ENCODE measurements at regions not wholly inside any gene's neighbourhood (a gene's known extent, or its start where the extent isn't known, plus 50 kb on each side); places are given as distances from the start of the nearest gene placed in this dataset.

DNA sequence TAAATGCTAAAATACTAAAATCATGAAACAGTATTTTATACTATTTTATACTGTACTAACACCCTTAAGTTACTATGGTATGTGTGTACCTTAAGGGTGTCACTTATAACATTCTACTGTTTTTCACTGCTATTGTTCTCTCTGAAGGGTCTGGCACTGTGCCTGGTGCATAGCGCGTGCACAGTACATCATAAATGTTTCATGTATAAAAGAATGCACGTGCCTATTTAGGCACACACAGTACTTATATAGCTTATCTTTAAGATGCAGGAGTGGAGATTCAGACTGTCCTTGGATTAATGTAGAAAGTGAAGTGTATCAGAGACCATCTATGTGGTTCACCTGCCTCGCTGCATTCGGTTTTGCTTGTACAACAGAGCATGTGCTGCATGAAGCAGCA lies 64.0 kb upstream of the SGK1 start:
- no peak for DNase-seq (ENCODE audit: low read depth, low spot score)

DNA sequence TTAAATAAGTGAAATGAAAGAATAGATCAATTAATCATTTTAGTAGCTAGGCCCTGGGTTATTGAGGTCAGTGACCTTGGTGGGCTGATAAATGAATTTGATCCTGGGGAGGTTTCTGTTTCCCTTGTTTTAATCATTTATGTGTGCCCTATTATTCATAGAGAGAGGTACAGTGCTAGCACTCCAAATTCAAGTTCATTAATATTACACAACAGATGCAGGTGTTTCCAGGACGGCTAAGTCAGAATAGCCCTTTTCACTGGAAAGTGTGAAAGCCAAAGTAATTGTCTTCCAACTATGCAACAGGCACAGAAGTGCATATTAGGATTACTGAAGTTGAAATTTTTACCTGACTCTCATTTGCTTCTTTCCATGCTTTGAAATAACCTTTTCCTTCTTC lies 61.7 kb upstream of the SGK1 start:
- no peak for DNase-seq (ENCODE audit: low read depth, low spot score)

More for the DNA sequence above, 64.0 kb upstream of the SGK1 start:
- no peak overlapping the region for H3K4me3 ChIP-seq (ENCODE audit: low read length)

DNA sequence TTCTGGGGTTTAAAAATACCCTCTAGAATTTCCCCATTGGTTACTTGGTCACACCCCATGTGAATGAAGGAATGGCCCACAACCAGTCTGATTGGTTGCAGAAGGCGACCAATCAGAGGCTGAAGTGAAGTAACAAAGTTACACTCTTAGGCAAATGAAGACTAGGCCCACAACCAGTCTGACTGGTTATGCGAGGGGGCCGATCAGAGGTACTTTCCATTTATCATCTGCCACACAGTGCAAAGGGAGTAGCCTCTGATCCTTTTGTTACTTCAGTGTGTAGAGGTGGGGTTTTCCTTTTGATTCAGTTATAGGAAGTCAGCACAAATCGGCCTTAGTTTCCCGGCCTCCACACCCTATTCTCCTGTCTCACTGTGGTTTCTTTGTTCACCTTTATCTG lies 61.2 kb upstream of the SGK1 start:
- no peak overlapping the region for H3K4me3 ChIP-seq (ENCODE audit: low read length)
- DNase-seq (ENCODE audit: low read depth, low spot score), result no peak

More for the DNA sequence above, 61.7 kb upstream of the SGK1 start:
- no peak overlapping the region for H3K4me3 ChIP-seq (ENCODE audit: low read length)

DNA sequence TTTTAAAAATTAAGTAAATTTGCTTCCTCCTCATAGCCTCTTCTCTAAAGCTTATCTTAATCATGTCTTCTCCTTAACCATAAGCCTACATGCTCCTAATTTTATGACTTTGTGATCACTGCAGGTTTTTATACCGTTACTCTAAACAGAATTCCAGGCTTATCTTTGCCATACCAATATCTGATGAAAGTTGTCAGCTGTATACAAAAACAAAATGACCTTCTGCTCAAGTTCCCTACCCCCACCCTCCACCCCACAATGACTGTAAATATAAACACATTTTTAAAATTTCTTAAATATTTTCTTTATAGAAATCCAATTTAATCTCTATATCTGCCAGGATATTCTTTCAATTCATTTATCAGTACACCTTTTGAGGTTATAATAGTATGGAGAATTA lies 60.5 kb upstream of the SGK1 start:
- DNase-seq (ENCODE audit: low read depth, low spot score), result no peak
- no peak overlapping the region for H3K4me3 ChIP-seq (ENCODE audit: low read length)

DNA sequence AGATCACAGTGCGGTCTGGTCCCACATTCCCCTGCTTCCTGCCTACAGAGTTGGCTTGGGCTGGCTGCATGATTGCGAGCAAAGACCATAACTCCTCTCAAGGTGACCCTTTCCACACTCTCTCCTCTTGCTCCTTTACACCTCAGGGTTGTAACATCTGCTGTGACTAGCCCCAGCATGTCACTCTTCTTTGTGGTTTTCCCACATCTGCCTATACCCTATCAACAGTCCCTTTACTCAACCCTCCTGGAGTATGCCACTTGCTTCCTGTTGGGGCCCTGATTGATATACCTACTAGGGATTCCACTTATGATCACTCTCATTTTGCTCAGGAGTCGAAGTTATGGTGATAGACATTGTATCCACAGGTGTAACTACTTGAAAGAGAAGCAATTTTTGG lies 58.9 kb upstream of the SGK1 start:
- peak; percentile 22 for DNase-seq (ENCODE audit: low read depth, low spot score)
- H3K4me3 ChIP-seq (ENCODE audit: low read length), result no peak overlapping the region

DNA sequence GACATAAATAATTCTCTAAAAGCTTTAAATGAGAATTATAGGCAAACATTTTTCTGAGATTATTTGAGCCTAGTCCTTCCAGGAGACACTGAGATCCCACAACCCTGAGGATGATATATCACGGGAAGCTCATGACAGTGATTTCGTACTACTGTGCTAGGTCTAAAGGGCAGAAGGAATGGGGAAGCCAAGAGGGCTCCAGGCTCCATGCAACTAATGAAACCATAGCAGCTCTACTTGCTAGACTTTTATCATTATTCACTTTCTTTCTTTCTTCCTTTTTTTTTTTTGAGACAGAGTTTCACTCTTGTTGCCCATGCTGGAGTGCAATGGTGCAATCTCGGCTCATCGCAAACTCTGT lies 57.3 kb upstream of the SGK1 start:
- no peak for DNase-seq (ENCODE audit: low read depth, low spot score)
- no peak overlapping the region for H3K4me3 ChIP-seq (ENCODE audit: low read length)

DNA sequence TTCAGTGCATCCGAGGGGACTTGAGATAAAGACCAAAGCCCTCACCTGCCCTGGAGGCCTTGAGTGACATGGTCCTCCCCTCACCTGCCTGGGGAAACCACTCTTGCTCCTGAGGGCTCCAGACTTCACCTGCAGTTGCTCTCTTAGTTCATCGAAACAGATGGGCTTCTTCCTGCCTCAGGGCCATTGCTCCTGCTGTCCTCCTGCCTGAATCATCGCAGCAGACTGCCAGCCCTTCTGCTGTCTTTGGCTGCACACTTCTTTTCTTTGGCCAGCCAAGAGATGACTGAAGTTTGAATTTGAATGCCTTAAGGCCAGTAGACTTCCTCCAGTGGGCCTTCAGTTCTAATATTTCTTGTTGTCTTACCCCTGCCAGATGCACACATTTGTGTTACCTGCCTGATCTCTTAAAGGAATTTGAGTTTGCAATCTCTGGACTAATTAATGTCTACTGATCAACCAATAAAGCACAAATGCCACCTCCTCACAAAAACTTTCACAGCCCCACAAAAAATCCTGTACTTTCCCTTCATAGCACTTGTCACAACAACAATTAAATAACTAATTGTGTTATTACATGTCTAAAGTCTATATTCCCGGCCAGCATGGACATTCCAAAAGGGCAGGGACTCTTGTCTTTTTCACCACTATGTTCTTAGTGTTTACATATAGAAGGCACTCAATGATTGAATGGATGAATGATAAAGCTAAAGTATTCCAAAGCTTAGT lies 56.7 kb upstream of the SGK1 start:
- no peak overlapping the region for H3K4me3 ChIP-seq (ENCODE audit: low read length)
- DNase-seq (ENCODE audit: low read depth, low spot score), result no peak

DNA sequence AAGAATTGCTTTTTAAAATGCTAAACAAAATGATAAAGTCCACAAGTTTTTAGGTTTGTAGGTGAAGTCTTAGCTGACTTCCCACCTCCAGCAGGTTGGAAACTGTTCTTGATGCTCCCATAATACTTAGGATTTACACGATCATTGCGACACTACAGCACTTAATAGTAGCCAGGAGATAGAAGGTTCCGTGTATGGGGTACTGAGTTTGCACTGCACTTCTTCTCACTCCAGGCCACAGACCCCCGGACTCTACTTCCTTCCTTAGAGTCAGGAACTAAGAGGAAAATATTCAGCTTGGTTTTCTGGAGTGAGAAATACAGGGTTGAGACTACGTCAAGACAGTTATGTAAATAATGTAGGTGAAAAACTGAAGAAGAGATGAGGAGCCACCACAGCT lies 56.1 kb upstream of the SGK1 start:
- no peak overlapping the region for H3K4me3 ChIP-seq (ENCODE audit: low read length)
- DNase-seq (ENCODE audit: low read depth, low spot score), result no peak

DNA sequence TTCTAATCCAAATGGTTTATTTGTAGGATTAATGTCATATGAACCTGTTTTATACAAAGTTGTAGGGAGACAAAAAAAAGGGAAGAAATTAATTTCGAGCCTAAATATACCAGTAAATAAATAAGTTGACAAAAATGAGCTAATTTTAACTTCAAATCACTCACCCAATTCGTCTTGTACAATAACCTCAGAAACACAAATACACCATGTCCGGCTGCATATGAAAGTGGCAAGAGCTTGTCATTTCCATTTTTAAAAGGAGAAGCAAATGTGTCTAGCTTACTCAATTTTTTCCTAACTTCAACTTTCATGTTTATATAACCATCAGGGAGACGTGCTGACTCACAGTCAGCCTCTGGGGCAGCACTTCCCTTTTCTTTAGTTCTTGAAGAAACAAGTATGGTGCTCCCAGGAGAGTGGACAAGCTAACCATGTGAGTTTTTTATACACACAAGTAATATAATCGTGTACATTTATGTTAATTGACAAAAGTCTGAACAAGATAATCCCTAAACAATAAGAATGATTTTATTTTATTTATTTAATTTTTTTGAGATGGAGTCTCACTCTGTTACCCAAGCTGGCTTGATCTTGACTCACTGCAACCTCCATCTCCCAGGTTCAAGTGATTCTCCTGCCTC lies 55.5 kb upstream of the SGK1 start:
- no peak overlapping the region for H3K4me3 ChIP-seq (ENCODE audit: low read length)
- no peak for DNase-seq (ENCODE audit: low read depth, low spot score)

DNA sequence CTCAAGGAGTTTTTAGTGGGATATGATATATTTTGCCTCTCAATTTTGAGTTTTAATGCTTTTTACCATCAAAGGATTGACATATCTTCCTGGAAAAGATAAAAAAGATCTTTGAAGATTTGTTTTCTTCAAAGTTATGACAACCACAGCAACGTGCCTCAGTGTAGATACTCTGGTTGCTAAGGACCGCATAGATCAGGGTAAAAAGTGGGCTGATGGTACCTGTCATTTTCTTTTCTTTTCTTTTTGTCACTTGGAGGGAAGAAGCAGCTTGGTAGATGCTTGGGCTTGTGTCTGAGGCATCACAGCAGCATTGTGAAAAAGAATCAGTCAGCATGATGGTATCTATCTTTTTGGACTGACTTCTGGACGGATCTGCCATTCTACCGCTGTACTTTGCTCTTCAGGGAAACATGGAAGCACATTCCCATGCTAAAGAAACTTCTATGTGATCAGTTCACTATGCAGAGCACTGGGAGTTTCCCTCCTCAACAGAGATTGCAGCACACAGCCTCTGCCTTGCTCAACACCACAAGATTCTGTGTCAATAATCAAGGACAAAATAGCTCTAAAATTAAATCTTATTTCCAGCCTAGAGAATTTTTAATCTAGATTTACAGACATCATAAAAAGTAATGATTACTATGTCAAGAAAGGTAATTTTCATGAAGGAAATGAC lies 54.8 kb upstream of the SGK1 start:
- no peak for DNase-seq (ENCODE audit: low read depth, low spot score)
- no peak overlapping the region for H3K4me3 ChIP-seq (ENCODE audit: low read length)

DNA sequence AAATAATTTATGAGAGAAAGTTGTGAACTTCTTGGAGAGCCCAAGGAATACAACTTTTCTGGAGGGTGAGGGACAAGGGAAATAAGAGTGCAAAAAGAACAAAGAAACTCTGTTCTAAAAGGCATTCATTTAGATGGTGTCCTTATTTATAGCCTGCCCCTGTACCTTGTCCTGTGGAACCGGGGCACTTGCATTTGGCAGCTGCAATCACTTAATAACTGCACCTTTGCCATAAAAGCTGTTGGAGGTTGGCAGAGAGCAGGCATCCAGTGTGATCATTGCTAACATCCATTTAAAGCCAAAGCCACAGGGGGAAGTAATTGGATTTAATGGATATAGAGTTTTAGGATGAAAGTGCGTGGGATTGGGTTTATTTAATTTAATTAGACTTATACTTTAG lies 50.8 kb upstream of the SGK1 start:
- H3K4me3 ChIP-seq (ENCODE audit: low read length), result no peak overlapping the region
- no peak for DNase-seq (ENCODE audit: low read depth, low spot score)

All from Jurkat, Clone E6-1 (cell line).